Keratinocyte (primary cell): ENCODE measurements at regions not wholly inside any gene's neighbourhood (a gene's known extent, or its start where the extent isn't known, plus 50 kb on each side); places are given as distances from the start of the nearest gene placed in this dataset.

Experiments
- DNase-seq: peaks from one replicate; pipeline ENCODE4 v3.0.0-alpha.2; 2011; ENCODE audit warnings: low read depth, missing footprints, low spot score
- FAIRE-seq: peaks from 2 replicates; lab custom pipeline; 2011; peaks lifted over from hg19 to GRCh38; lab: Jason Lieb, UNC
- H2AFZ ChIP-seq: 2 replicates; pipeline ENCODE4 v1.6.0; 2012; ENCODE audit warnings: low read length, control low read depth, inconsistent platforms; ENCODE audit not compliant: control insufficient read depth
- H3K27ac ChIP-seq: 2 replicates; pipeline ENCODE4 v1.5.1; 2011; ENCODE audit warnings: low read length; ENCODE audit not compliant: control insufficient read depth, insufficient read depth
- H3K27me3 ChIP-seq: 3 replicates; pipeline ENCODE4 v1.6.0; 2011; ENCODE audit warnings: low read length; ENCODE audit not compliant: control insufficient read depth, insufficient read depth; ENCODE audit errors: extremely low read depth
- H3K36me3 ChIP-seq, 2 experiments: 2 replicates in 1 of 2; 3 replicates in 1 of 2; pipeline ENCODE4 v1.5.1; 2011; ENCODE audit warnings: low read length in 2 of 2, mild to moderate bottlenecking in 1 of 2; ENCODE audit not compliant: control insufficient read depth in 2 of 2, insufficient read depth in 2 of 2; ENCODE audit errors: extremely low read depth in 1 of 2
- H3K4me1 ChIP-seq: 3 replicates; pipeline ENCODE4 v1.5.1; 2011; ENCODE audit warnings: low read length; ENCODE audit not compliant: control insufficient read depth, insufficient read depth; ENCODE audit errors: extremely low read depth
- H3K4me2 ChIP-seq: 3 replicates; pipeline ENCODE4 v1.6.0; 2011; ENCODE audit warnings: low read depth, low read length; ENCODE audit not compliant: control insufficient read depth, insufficient read depth; ENCODE audit errors: extremely low read depth
- H3K4me3 ChIP-seq, 3 experiments: fragments of 200-600 bp in 1 of 3; sonication (generic) in 1 of 3; 2 replicates in 2 of 3; 3 replicates in 1 of 3; pipeline ENCODE4 v1.5.1; 2011 to 2016; ENCODE audit warnings: low read length in 3 of 3, mild to moderate bottlenecking in 3 of 3, control low read depth in 2 of 3, inconsistent platforms in 1 of 3, low read depth in 1 of 3, mixed read lengths in 1 of 3, mixed run types in 1 of 3, moderate library complexity in 1 of 3; ENCODE audit not compliant: control insufficient read depth in 2 of 3, insufficient read depth in 2 of 3; ENCODE audit errors: extremely low read depth in 1 of 3
- H3K79me2 ChIP-seq: 2 replicates; pipeline ENCODE4 v1.6.0; 2012; ENCODE audit warnings: low read length; ENCODE audit not compliant: control insufficient read depth, insufficient read depth
- H3K9ac ChIP-seq: 3 replicates; pipeline ENCODE4 v1.6.0; 2011; ENCODE audit warnings: low read length; ENCODE audit not compliant: control insufficient read depth, insufficient read depth; ENCODE audit errors: extremely low read depth
- H3K9me1 ChIP-seq: 3 replicates; pipeline ENCODE4 v1.6.0; 2011; ENCODE audit warnings: low read length; ENCODE audit not compliant: control insufficient read depth, insufficient read depth; ENCODE audit errors: extremely low read depth
- H3K9me3 ChIP-seq: 2 replicates; pipeline ENCODE4 v1.5.1; 2012; ENCODE audit warnings: low read depth, low read length; ENCODE audit not compliant: control insufficient read depth
- H4K20me1 ChIP-seq: 3 replicates; pipeline ENCODE4 v1.6.0; 2011; ENCODE audit warnings: low read length; ENCODE audit not compliant: control insufficient read depth, insufficient read depth; ENCODE audit errors: extremely low read depth
- EZH2 ChIP-seq: IDR thresholded peaks from one replicate; pipeline ENCODE4 v1.6.1; 2012; ENCODE audit warnings: inconsistent platforms, mild to moderate bottlenecking, low read length, moderate library complexity
- dilution Hi-C: fragments of 300-500 bp; cut with MboI; formaldehyde crosslinking; loops from one replicate; pipeline ENCODE4 v1.7.0; 2020; ENCODE audit warnings: low sequenced_read_pairs; ENCODE audit not compliant: extremely low pct_ligation_motif_present
- TF ChIP-seq, protein P1 (sequence below), 3 experiments: IDR thresholded peaks in 1 of 3; conservative IDR thresholded peaks in 1 of 3; optimal IDR thresholded peaks in 1 of 3; 2 replicates in 2 of 3; 3 replicates in 1 of 3; pipeline versions ENCODE3 to v1.5.1; 2011; ENCODE audit warnings: low read length in 3 of 3, mild to moderate bottlenecking in 3 of 3, moderate library complexity in 2 of 3, control low read depth in 1 of 3, inconsistent platforms in 1 of 3; ENCODE audit not compliant: insufficient read depth in 2 of 3; ENCODE audit errors: extremely low read depth in 1 of 3

DNA sequence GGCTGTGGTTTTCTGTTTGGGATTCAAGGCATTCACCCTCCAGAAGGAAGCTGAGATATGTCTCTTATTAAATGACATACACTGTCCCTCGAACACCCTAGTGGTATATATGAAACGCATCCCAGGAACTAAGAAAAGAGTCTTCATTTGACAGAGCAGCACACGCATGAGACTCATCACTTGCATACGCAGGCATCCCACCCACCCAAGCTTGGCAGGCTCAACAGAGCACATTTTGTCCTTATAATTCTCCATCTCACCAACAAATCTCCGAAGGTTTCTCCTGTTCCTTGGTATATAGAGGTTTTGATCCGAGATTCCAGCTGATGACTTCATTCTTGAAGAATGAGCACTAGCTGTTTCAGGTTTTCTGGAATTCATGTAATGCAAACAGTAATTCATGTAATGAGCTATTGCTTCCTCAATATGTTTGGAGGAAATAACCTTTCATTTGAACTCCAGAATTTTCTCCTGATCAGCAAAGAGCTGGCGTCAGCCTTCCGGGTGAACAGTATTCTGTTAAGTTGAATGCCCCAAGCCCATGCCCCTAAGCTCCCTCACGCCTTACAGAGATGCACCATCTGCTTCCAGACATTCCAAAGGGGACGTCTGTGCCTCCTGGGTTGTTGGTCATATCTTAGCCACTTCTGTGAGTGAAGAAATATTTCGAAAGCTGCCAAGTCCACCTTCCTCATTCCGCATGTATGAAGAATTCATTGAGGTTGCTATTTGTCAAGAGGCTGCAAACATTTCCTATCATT, 66.0 kb upstream of the CDH4 start:
- no peak overlapping the region for H2AFZ ChIP-seq
- no peaks in the 10 kb centered on the region for H3K9me1 ChIP-seq
- no peaks in the 10 kb centered on the region for H3K36me3 ChIP-seq
- no peaks in the 10 kb centered on the region for H3K9me3 ChIP-seq
- peak overlapping the region in 2 of 3 experiments; percentile 29 to 36 for H3K4me3 ChIP-seq
- peak; percentile 99 for FAIRE-seq
- no peaks in the 10 kb centered on the region for H3K79me2 ChIP-seq
- peak overlapping the region; percentile 52 for H3K9ac ChIP-seq
- TF ChIP-seq EZH2: no peak
- TF ChIP-seq, protein P1, sequence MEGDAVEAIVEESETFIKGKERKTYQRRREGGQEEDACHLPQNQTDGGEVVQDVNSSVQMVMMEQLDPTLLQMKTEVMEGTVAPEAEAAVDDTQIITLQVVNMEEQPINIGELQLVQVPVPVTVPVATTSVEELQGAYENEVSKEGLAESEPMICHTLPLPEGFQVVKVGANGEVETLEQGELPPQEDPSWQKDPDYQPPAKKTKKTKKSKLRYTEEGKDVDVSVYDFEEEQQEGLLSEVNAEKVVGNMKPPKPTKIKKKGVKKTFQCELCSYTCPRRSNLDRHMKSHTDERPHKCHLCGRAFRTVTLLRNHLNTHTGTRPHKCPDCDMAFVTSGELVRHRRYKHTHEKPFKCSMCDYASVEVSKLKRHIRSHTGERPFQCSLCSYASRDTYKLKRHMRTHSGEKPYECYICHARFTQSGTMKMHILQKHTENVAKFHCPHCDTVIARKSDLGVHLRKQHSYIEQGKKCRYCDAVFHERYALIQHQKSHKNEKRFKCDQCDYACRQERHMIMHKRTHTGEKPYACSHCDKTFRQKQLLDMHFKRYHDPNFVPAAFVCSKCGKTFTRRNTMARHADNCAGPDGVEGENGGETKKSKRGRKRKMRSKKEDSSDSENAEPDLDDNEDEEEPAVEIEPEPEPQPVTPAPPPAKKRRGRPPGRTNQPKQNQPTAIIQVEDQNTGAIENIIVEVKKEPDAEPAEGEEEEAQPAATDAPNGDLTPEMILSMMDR (optimal IDR thresholded peaks at IDR 0.05 in 1 of 3, IDR thresholded peaks at IDR 0.05 in 1 of 3, conservative IDR thresholded peaks at IDR 0.05 in 1 of 3; ENCODE audit: extremely low read depth in 1 of 3, insufficient read depth in 2 of 3, low read length in 3 of 3): peak in 1 of 3 experiments; percentile 9
- H3K4me1 ChIP-seq: peaks cover 41% of the 10 kb centered on the region
- H3K4me2 ChIP-seq: peak overlapping the region; percentile 59
- H4K20me1 ChIP-seq: no peaks in the 10 kb centered on the region
- dilution Hi-C loops: no loop called here
- H3K27ac ChIP-seq: peak overlapping the region; percentile 63
- peak; percentile 77 for DNase-seq
- no peaks in the 10 kb centered on the region for H3K27me3 ChIP-seq

DNA sequence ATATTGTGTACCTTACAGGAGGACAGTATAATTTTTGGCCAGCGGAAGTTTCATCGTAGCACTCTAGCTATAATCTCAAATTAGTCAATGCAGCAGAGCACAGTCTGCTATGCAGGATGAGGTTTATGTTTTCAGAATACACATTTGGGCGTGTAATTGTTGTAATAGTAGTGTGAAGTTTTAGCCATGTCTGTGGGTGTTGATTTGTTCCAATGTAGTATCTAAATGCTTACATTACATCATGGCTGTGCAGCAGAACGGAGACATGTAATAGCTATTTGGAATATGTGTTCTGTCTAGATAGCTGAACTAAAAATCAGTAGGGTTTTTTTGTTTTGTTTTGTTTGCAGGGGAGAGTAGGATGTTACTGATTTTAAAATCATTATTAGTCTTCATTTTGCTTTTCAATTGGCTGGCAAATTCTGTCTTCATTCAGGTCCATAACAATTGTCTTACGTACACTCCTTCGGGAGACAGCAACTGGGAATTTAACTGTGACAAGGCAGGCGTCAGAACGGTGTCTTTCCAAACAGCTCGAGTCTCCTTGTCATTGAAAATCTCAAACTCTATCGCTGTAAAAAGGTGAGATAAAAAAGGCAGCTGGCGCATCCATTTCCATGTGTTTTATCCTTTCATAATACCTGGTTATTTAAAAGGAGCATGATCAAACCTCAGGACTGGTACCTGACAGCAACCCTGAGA, 65.1 kb upstream of the CDH4 start:
- Histone ChIP-seq H3K27me3 (no peaks in the 10 kb centered on the region), H3K4me3 (peak overlapping the region in 2 of 3 experiments; percentile 29 to 36), H3K36me3 (no peaks in the 10 kb centered on the region), H3K9ac (peak overlapping the region; percentile 35), H2AFZ (peak overlapping the region; percentile 17), H3K79me2 (no peaks in the 10 kb centered on the region), H3K9me3 (no peaks in the 10 kb centered on the region), H3K27ac (peak overlapping the region; percentile 63), H3K4me2 (peak overlapping the region; percentile 59), H3K4me1 (peaks cover 41% of the 10 kb centered on the region), H3K9me1 (no peaks in the 10 kb centered on the region), H4K20me1 (no peaks in the 10 kb centered on the region)
- FAIRE-seq (peak; percentile 52), DNase-seq (no peak)
- dilution Hi-C loops: no loop called here
- no peak for TF ChIP-seq EZH2
- TF ChIP-seq, protein P1 (optimal IDR thresholded peaks at IDR 0.05 in 1 of 3, IDR thresholded peaks at IDR 0.05 in 1 of 3, conservative IDR thresholded peaks at IDR 0.05 in 1 of 3; ENCODE audit: extremely low read depth in 1 of 3, insufficient read depth in 2 of 3, low read length in 3 of 3): no peak
